Caco-2 (cell line): ENCODE measurements at regions not wholly inside any gene's neighbourhood (a gene's known extent, or its start where the extent isn't known, plus 50 kb on each side); places are given as distances from the start of the nearest gene placed in this dataset.

Experiments
- BruUV-seq: library from RNA; stranded (reverse); fragments of 400-500 nt; replicated peaks from 2 replicates; lab custom pipeline; 2021; lab: Mats Ljungman, UMichigan
- CTCF ChIA-PET: fragments of 300-600 bp; sonication (Branson Sonifier 250); formaldehyde crosslinking; loops from one replicate; lab custom pipeline; 2022; ENCODE audit warnings: antibody characterized with exemption; lab: Charles Lee
- POLR2A ChIA-PET: fragments of 300-600 bp; sonication (Branson Sonifier 250); formaldehyde crosslinking; loops from one replicate; lab custom pipeline; 2022; ENCODE audit warnings: antibody characterized with exemption; lab: Charles Lee
- DNase-seq, 2 experiments: peaks; one replicate each; pipeline versions ENCODE4 v3.0.0 to v3.0.0-alpha.2; 2020 to 2022
- H3K27me3 ChIP-seq: replicated peaks from 2 replicates; pipeline ENCODE4 v1.6.0; 2011; ENCODE audit warnings: low read length; ENCODE audit not compliant: control insufficient read depth, insufficient read depth
- H3K36me3 ChIP-seq: 2 replicates; pipeline ENCODE4 v1.5.1; 2011; ENCODE audit warnings: low read length; ENCODE audit not compliant: control insufficient read depth, insufficient read depth
- H3K4me1 ChIP-seq: fragments of 250-450 bp; sonication (Bioruptor Pico); 2 replicates; pipeline ENCODE4 v1.5.1; 2020; ENCODE audit warnings: mild to moderate bottlenecking
- H3K4me3 ChIP-seq: 2 replicates; pipeline ENCODE4 v1.5.1; 2011; ENCODE audit warnings: low read depth, mild to moderate bottlenecking, control low read depth, low read length
- H3K9me3 ChIP-seq: fragments of 250-450 bp; sonication (Bioruptor Pico); 2 replicates; pipeline ENCODE4 v1.5.1; 2020; ENCODE audit warnings: mild to moderate bottlenecking, moderate library complexity
- H3K27ac Mint-ChIP-seq: one replicate; pipeline ENCODE4 v1.8.0; 2022; ENCODE audit warnings: mixed read lengths; ENCODE audit not compliant: unreplicated experiment
- H3K27me3 Mint-ChIP-seq: one replicate; pipeline ENCODE4 v1.8.0; 2022; ENCODE audit warnings: mixed read lengths; ENCODE audit not compliant: insufficient read depth, unreplicated experiment
- H3K36me3 Mint-ChIP-seq: one replicate; pipeline ENCODE4 v1.8.0; 2022; ENCODE audit warnings: mild to moderate bottlenecking, mixed read lengths; ENCODE audit not compliant: insufficient read depth, unreplicated experiment
- H3K4me1 Mint-ChIP-seq: one replicate; pipeline ENCODE4 v1.8.0; 2022; ENCODE audit warnings: low read depth, mixed read lengths; ENCODE audit not compliant: unreplicated experiment
- H3K4me3 Mint-ChIP-seq: one replicate; pipeline ENCODE4 v1.8.0; 2022; ENCODE audit warnings: mild to moderate bottlenecking, moderate library complexity, mixed read lengths; ENCODE audit not compliant: unreplicated experiment
- H3K9me3 Mint-ChIP-seq: one replicate; pipeline ENCODE4 v1.8.0; 2022; ENCODE audit warnings: mixed read lengths; ENCODE audit not compliant: unreplicated experiment
- intact Hi-C: fragments of 100-400 bp; cut with micrococcal nuclease; formaldehyde crosslinking; loops from one replicate; pipeline ENCODE4 v1.10.0; 2022; ENCODE audit not compliant: unreplicated experiment
- TF ChIP-seq, protein P1 (sequence below), 2 experiments: fragments of 200-600 bp in 1 of 2; IDR thresholded peaks; 1 replicate in 1 of 2; 2 replicates in 1 of 2; pipeline versions ENCODE4 v1.5.1 to v1.8.0; 2011 to 2022; ENCODE audit warnings: antibody characterized with exemption in 1 of 2, control low read depth in 1 of 2, inconsistent platforms in 1 of 2, low read depth in 1 of 2, low read length in 1 of 2, mild to moderate bottlenecking in 1 of 2, moderate library complexity in 1 of 2; ENCODE audit not compliant: insufficient read depth in 1 of 2, severe bottlenecking in 1 of 2, unreplicated experiment in 1 of 2

DNA sequence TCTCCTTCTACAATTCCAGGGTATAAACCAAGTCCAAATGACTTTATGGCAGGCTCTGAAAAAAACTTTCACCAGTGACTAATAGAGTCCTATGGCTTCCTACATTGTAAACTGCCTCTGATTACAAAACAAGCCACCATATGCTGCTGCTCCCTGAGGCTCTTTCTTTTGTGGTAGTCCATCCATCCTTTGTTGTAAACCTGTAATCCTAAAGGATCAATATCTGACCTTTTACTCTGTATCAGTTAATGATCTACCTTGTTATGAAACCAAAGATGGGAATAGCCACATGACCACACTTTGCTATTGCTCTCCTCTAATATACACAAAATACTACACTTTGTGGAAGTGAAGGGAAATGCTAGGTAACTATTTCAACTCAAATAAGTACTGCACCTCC lies 434.7 kb upstream of the AGTR1 start:
- H3K4me1 ChIP-seq = no peaks in the 10 kb centered on the region
- H3K27me3 ChIP-seq = no peaks in the 10 kb centered on the region
- H3K27me3 Mint-ChIP-seq = no peaks in the 10 kb centered on the region
- BruUV-seq = no TSS peak
- peaks cover 11% of the 10 kb centered on the region for H3K9me3 Mint-ChIP-seq
- H3K4me3 ChIP-seq = no peak overlapping the region
- ChIA-PET CTCF (no interaction called here), POLR2A (no interaction called here)
- no peaks in the 10 kb centered on the region for H3K36me3 ChIP-seq
- H3K9me3 ChIP-seq = no peaks in the 10 kb centered on the region
- H3K27ac Mint-ChIP-seq = no peak overlapping the region
- intact Hi-C loops = no loop called here
- TF ChIP-seq, protein P1, sequence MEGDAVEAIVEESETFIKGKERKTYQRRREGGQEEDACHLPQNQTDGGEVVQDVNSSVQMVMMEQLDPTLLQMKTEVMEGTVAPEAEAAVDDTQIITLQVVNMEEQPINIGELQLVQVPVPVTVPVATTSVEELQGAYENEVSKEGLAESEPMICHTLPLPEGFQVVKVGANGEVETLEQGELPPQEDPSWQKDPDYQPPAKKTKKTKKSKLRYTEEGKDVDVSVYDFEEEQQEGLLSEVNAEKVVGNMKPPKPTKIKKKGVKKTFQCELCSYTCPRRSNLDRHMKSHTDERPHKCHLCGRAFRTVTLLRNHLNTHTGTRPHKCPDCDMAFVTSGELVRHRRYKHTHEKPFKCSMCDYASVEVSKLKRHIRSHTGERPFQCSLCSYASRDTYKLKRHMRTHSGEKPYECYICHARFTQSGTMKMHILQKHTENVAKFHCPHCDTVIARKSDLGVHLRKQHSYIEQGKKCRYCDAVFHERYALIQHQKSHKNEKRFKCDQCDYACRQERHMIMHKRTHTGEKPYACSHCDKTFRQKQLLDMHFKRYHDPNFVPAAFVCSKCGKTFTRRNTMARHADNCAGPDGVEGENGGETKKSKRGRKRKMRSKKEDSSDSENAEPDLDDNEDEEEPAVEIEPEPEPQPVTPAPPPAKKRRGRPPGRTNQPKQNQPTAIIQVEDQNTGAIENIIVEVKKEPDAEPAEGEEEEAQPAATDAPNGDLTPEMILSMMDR (IDR thresholded peaks at IDR 0.05; ENCODE audit: insufficient read depth in 1 of 2, low read depth in 1 of 2, low read length in 1 of 2, severe bottlenecking in 1 of 2, unreplicated experiment in 1 of 2) = no peak
- H3K4me1 Mint-ChIP-seq = no peaks in the 10 kb centered on the region
- H3K36me3 Mint-ChIP-seq = no peaks in the 10 kb centered on the region
- H3K4me3 Mint-ChIP-seq = no peak overlapping the region
- DNase-seq = no peak

DNA sequence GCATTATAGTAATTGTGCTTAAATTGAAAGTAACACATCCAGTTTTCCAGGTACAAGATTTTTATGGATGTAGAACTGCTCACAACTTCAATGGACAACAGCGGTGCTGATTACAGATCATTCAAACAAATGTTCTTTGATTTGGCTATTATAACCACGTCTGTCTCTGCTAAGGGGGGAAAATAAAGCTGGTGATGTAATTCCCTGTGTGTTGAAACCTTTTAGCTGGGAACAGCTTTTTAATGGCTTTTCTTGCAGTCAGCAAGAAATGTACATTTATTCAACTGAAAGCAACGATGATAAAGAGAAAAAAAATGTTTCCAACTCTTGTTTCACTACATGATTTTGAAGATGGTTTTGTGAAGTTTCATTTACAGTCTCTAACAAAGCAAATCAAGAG lies 431.9 kb upstream of the AGTR1 start:
- H3K9me3 Mint-ChIP-seq = no peaks in the 10 kb centered on the region
- H3K27ac Mint-ChIP-seq = no peak overlapping the region
- H3K4me3 Mint-ChIP-seq = no peak overlapping the region
- BruUV-seq = no TSS peak
- H3K27me3 ChIP-seq = no peaks in the 10 kb centered on the region
- H3K4me1 Mint-ChIP-seq = no peaks in the 10 kb centered on the region
- ChIA-PET POLR2A (no interaction called here), CTCF (no interaction called here)
- H3K36me3 Mint-ChIP-seq = no peaks in the 10 kb centered on the region
- intact Hi-C loops = no loop called here
- H3K4me3 ChIP-seq = no peak overlapping the region
- no peak for DNase-seq
- no peaks in the 10 kb centered on the region for H3K36me3 ChIP-seq
- TF ChIP-seq, protein P1 (IDR thresholded peaks at IDR 0.05; ENCODE audit: insufficient read depth in 1 of 2, low read depth in 1 of 2, low read length in 1 of 2, severe bottlenecking in 1 of 2, unreplicated experiment in 1 of 2) = no peak
- no peaks in the 10 kb centered on the region for H3K27me3 Mint-ChIP-seq
- H3K9me3 ChIP-seq = no peaks in the 10 kb centered on the region
- no peaks in the 10 kb centered on the region for H3K4me1 ChIP-seq

DNA sequence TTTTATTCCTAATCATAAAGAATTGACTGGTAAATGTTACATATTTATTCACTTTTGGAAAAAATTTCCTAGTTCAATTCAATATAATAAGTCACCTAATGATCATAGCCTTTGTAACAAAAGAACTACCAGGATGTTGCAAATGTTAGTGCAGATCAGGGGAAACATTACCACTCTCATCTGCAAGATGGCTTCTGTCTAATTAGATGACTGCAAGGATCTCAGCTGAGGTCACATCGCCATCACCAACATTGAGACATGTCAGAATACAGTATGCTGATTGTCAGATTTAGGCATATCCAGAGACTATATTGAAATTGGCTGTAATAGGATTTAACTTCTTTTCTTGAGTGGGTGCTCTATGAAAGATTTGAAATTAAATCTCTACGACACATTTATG lies 431.4 kb upstream of the AGTR1 start:
- CTCF ChIA-PET = no interaction called here
- no peaks in the 10 kb centered on the region for H3K27me3 ChIP-seq
- DNase-seq = no peak
- POLR2A ChIA-PET = no interaction called here
- H3K4me3 Mint-ChIP-seq = no peak overlapping the region
- H3K9me3 ChIP-seq = no peaks in the 10 kb centered on the region
- no peak overlapping the region for H3K4me3 ChIP-seq
- no peaks in the 10 kb centered on the region for H3K36me3 Mint-ChIP-seq
- no peak overlapping the region for H3K27ac Mint-ChIP-seq
- no peaks in the 10 kb centered on the region for H3K4me1 Mint-ChIP-seq
- no peaks in the 10 kb centered on the region for H3K36me3 ChIP-seq
- TF ChIP-seq, protein P1 (IDR thresholded peaks at IDR 0.05; ENCODE audit: insufficient read depth in 1 of 2, low read depth in 1 of 2, low read length in 1 of 2, severe bottlenecking in 1 of 2, unreplicated experiment in 1 of 2) = no peak
- BruUV-seq = no TSS peak
- no peaks in the 10 kb centered on the region for H3K4me1 ChIP-seq
- no peaks in the 10 kb centered on the region for H3K9me3 Mint-ChIP-seq
- intact Hi-C loops = no loop called here
- H3K27me3 Mint-ChIP-seq = no peaks in the 10 kb centered on the region
